Mucosa of descending colon (tissue), 3 donors: ENCODE measurements at regions not wholly inside any gene's neighbourhood (a gene's known extent, or its start where the extent isn't known, plus 50 kb on each side); places are given as distances from the start of the nearest gene placed in this dataset.

ENCODE experiments used
- ATAC-seq: fragments of 200-7000 bp; cut with Tn5 transposase; one replicate; pipeline ENCODE4 v1.9.1; 2020; ENCODE audit warnings: mild to moderate bottlenecking, moderate library complexity
- DNase-seq, 3 donors: peaks; one replicate each; pipeline ENCODE4 v3.0.0-alpha.2; 2020
- H3K36me3 ChIP-seq: fragments of 200-600 bp; one replicate; pipeline ENCODE4 v1.8.0; 2021; ENCODE audit warnings: low read depth, mild to moderate bottlenecking
- H3K4me1 ChIP-seq: fragments of 200-600 bp; one replicate; pipeline ENCODE4 v1.8.0; 2021; ENCODE audit warnings: low read depth, mild to moderate bottlenecking
- H3K4me3 ChIP-seq: fragments of 200-600 bp; one replicate; pipeline ENCODE4 v1.8.0; 2021; ENCODE audit warnings: mild to moderate bottlenecking
- H3K9me3 ChIP-seq: fragments of 200-600 bp; one replicate; pipeline ENCODE4 v1.8.0; 2021; ENCODE audit warnings: mild to moderate bottlenecking
- CTCF ChIP-seq: fragments of 200-600 bp; IDR thresholded peaks from one replicate; pipeline ENCODE4 v1.8.0; 2022; ENCODE audit warnings: antibody characterized with exemption, mild to moderate bottlenecking
- intact Hi-C, 2 donors: fragments of 100-400 bp; cut with DNase I in 1 of 2; cut with micrococcal nuclease in 1 of 2; formaldehyde crosslinking; loops; one replicate each; pipeline versions ENCODE4 v1.11.0 to v1.11.1; 2022; cut with DNase I, micrococcal nuclease
- donor health status: DM: no; HTN: no; CAD: no; lungs with moderate emphysema.
- donor health status: DM: no; HTN: no; CAD: no.
- donor health status: DM: no; HTN: yes; CAD: no.

GRCh38 chr6:163871616-163872015 is 457.1 kb downstream of the QKI start:
- H3K4me3 ChIP-seq = no peak overlapping the region
- H3K9me3 ChIP-seq = peaks cover 11% of the 10 kb centered on the region
- intact Hi-C loops = no loop called here
- no peak for TF ChIP-seq CTCF
- H3K36me3 ChIP-seq = no peaks in the 10 kb centered on the region
- no peaks in the 10 kb centered on the region for H3K4me1 ChIP-seq
- DNase-seq = no peak
- ATAC-seq = no peak

- ATAC-seq (no peak), DNase-seq (no peak)
- Histone ChIP-seq H3K36me3 (no peaks in the 10 kb centered on the region), H3K4me1 (no peaks in the 10 kb centered on the region), H3K4me3 (no peak overlapping the region), H3K9me3 (peaks cover 13% of the 10 kb centered on the region)
- no peak for TF ChIP-seq CTCF
- intact Hi-C loops = no loop called here
Measured at GRCh38 chr6:163867518-163868292, 453.2 kb downstream of the QKI start.

- TF ChIP-seq CTCF = no peak
- intact Hi-C loops = no loop called here
- Histone ChIP-seq H3K9me3 (peaks cover 13% of the 10 kb centered on the region), H3K36me3 (no peaks in the 10 kb centered on the region), H3K4me3 (no peak overlapping the region), H3K4me1 (no peaks in the 10 kb centered on the region)
- ATAC-seq (no peak), DNase-seq (no peak)
Measured at GRCh38 chr6:163866192-163866591, 451.7 kb downstream of the QKI start.

- ATAC-seq (no peak), DNase-seq (no peak)
- H3K36me3 ChIP-seq = no peaks in the 10 kb centered on the region
- TF ChIP-seq CTCF = no peak
- H3K9me3 ChIP-seq = peaks cover 10% of the 10 kb centered on the region
- H3K4me1 ChIP-seq = no peaks in the 10 kb centered on the region
- H3K4me3 ChIP-seq = no peak overlapping the region
- intact Hi-C loops = no loop called here
Measured at GRCh38 chr6:163863565-163863964, 449.0 kb downstream of the QKI start.

- Histone ChIP-seq H3K36me3 (no peaks in the 10 kb centered on the region), H3K9me3 (peaks cover 6% of the 10 kb centered on the region), H3K4me3 (no peak overlapping the region), H3K4me1 (no peaks in the 10 kb centered on the region)
- TF ChIP-seq CTCF = no peak
- intact Hi-C loops = no loop called here
- no peak for ATAC-seq
- no peak for DNase-seq
Measured at GRCh38 chr6:163862701-163863100, 448.2 kb downstream of the QKI start.
